HCT116 (cell line): ENCODE measurements at regions not wholly inside any gene's neighbourhood (a gene's known extent, or its start where the extent isn't known, plus 50 kb on each side); places are given as distances from the start of the nearest gene placed in this dataset.

Experiments used
- ATAC-seq: fragments of 200-7000 bp; cut with Tn5 transposase; 2 replicates; pipeline ENCODE4 v1.9.1; 2020; ENCODE audit warnings: mild to moderate bottlenecking, moderate library complexity
- BruUV-seq: library from RNA; stranded (reverse); fragments of 400-500 nt; replicated peaks from 2 replicates; lab custom pipeline; 2021; lab: Mats Ljungman, UMichigan
- CTCF ChIA-PET: fragments of 300-600 bp; sonication (Branson Sonifier 250); formaldehyde crosslinking; loops from one replicate; lab custom pipeline; 2021; ENCODE audit warnings: antibody characterized with exemption; lab: Charles Lee
- POLR2A ChIA-PET: fragments of 300-600, 350-600 bp; sonication (Branson Sonifier 250); formaldehyde crosslinking; loops from one replicate; lab custom pipeline; 2021; ENCODE audit warnings: antibody characterized with exemption; lab: Charles Lee
- RAD21 ChIA-PET, 2 experiments: fragments of 300-600 bp; sonication (Branson Sonifier 250); formaldehyde crosslinking; loops; one replicate each; lab custom pipeline; 2023; ENCODE audit warnings: low total read pairs in 2 of 2; ENCODE audit not compliant: uncharacterized antibody in 2 of 2, unreplicated experiment in 2 of 2, low non-redundant PET in 1 of 2; lab: Charles Lee
- DNase-seq: peaks from one replicate; pipeline ENCODE4 v3.0.0-alpha.2; 2010; ENCODE audit warnings: low read depth, low spot score
- H2AFZ ChIP-seq: fragments of 200-600 bp; shearing (Covaris generic), sonication (generic); 2 replicates; pipeline ENCODE4 v1.6.1; 2017; ENCODE audit warnings: low read depth, mixed run types, mixed read lengths, antibody characterized with exemption, low read length; ENCODE audit not compliant: poor library complexity, severe bottlenecking
- H3K27ac ChIP-seq: 2 replicates; pipeline ENCODE4 v1.5.1; 2012; ENCODE audit warnings: low read depth, low read length
- H3K27me3 ChIP-seq: fragments of 200-600 bp; sonication (generic); 2 replicates; pipeline ENCODE4 v1.6.1; 2016; ENCODE audit warnings: mixed run types, low read length, mixed read lengths; ENCODE audit not compliant: insufficient read depth
- H3K36me3 ChIP-seq, 2 experiments: fragments of 200-500 bp in 1 of 2; fragments of 200-600 bp in 1 of 2; sonication (Bioruptor generic) in 1 of 2; sonication (generic) in 1 of 2; 2 replicates each; pipeline versions ENCODE4 v1.5.1 to v1.6.1; 2014 to 2016; ENCODE audit warnings: low read length in 2 of 2, inconsistent platforms in 1 of 2, mixed read lengths in 1 of 2, mixed run types in 1 of 2; ENCODE audit not compliant: insufficient read depth in 2 of 2, control insufficient read depth in 1 of 2
- H3K4me1 ChIP-seq, 2 experiments: fragments of 200-600 bp in 1 of 2; sonication (generic) in 1 of 2; 2 replicates each; pipeline versions ENCODE4 v1.5.1 to v1.6.1; 2012 to 2017; ENCODE audit warnings: low read length in 2 of 2, inconsistent platforms in 1 of 2, mild to moderate bottlenecking in 1 of 2, mixed read lengths in 1 of 2, mixed run types in 1 of 2, moderate library complexity in 1 of 2; ENCODE audit not compliant: insufficient read depth in 2 of 2, control insufficient read depth in 1 of 2
- H3K4me2 ChIP-seq: fragments of 200-600 bp; sonication (generic); 2 replicates; pipeline ENCODE4 v1.6.1; 2017; ENCODE audit warnings: mixed run types, low read length, mixed read lengths
- H3K4me3 ChIP-seq, 2 experiments: fragments of 200-600 bp in 1 of 2; sonication (generic) in 1 of 2; replicated peaks in 1 of 2; 2 replicates each; pipeline ENCODE4 v1.5.1; 2011 to 2016; ENCODE audit warnings: low read length in 2 of 2, control low read depth in 1 of 2, low read depth in 1 of 2, mild to moderate bottlenecking in 1 of 2, mixed read lengths in 1 of 2, mixed run types in 1 of 2
- H3K79me2 ChIP-seq: fragments of 200-600 bp; sonication (generic); 2 replicates; pipeline ENCODE4 v1.6.1; 2017; ENCODE audit warnings: mild to moderate bottlenecking, mixed run types, low read length, moderate library complexity, mixed read lengths; ENCODE audit not compliant: insufficient read depth
- H3K9ac ChIP-seq: fragments of 200-600 bp; sonication (generic); 2 replicates; pipeline ENCODE4 v1.6.1; 2016; ENCODE audit warnings: low read length, mixed read lengths
- H3K9me2 ChIP-seq: fragments of 200-600 bp; sonication (generic), shearing (Covaris generic); 2 replicates; pipeline ENCODE4 v1.6.1; 2017; ENCODE audit warnings: mixed run types, mild to moderate bottlenecking, moderate library complexity; ENCODE audit not compliant: insufficient read depth
- H3K9me3 ChIP-seq, 2 experiments: fragments of 200-500 bp in 1 of 2; fragments of 200-600 bp in 1 of 2; sonication (Bioruptor generic) in 1 of 2; sonication (generic) in 1 of 2; 2 replicates each; pipeline ENCODE4 v1.6.1; 2014 to 2017; ENCODE audit warnings: low read length in 2 of 2, mixed read lengths in 2 of 2, inconsistent platforms in 1 of 2, low read depth in 1 of 2, mild to moderate bottlenecking in 1 of 2, mixed run types in 1 of 2, moderate library complexity in 1 of 2; ENCODE audit not compliant: control insufficient read depth in 1 of 2, insufficient read depth in 1 of 2
- H4K20me1 ChIP-seq: fragments of 200-600 bp; sonication (generic), shearing (Covaris generic); 2 replicates; pipeline ENCODE4 v1.6.1; 2017; ENCODE audit warnings: mixed run types, mild to moderate bottlenecking, moderate library complexity; ENCODE audit not compliant: insufficient read depth
- CBX3 ChIP-seq: IDR thresholded peaks from 2 replicates; pipeline ENCODE4 v1.6.1; 2012; ENCODE audit warnings: low read depth
- ELF1 ChIP-seq: IDR thresholded peaks from 2 replicates; pipeline ENCODE4 v1.6.1; 2012; ENCODE audit warnings: low read depth, borderline replicate concordance
- EZH2 ChIP-seq: fragments of 200-600 bp; sonication (generic); IDR thresholded peaks from 2 replicates; pipeline ENCODE4 v1.6.1; 2017; ENCODE audit warnings: antibody characterized with exemption, mixed run types
- FOSL1 ChIP-seq: IDR thresholded peaks from 2 replicates; pipeline ENCODE4 v1.6.1; 2012; ENCODE audit warnings: low read depth
- JUND ChIP-seq: IDR thresholded peaks from 2 replicates; pipeline ENCODE4 v1.6.1; 2012
- POLR2A ChIP-seq: IDR thresholded peaks from 2 replicates; pipeline ENCODE4 v1.7.0; 2011; ENCODE audit warnings: borderline replicate concordance; ENCODE audit not compliant: insufficient read depth, insufficient read length; ENCODE audit errors: extremely low read depth
- RAD21 ChIP-seq: IDR thresholded peaks from 2 replicates; pipeline ENCODE4 v1.6.1; 2012; ENCODE audit warnings: low read depth, mild to moderate bottlenecking
- SIN3A ChIP-seq: IDR thresholded peaks from 2 replicates; pipeline ENCODE4 v1.6.1; 2012; ENCODE audit warnings: low read depth
- SRF ChIP-seq: IDR thresholded peaks from 2 replicates; pipeline ENCODE4 v1.6.1; 2012; ENCODE audit warnings: low read depth
- ZFX ChIP-seq: fragments of 450-650 bp; IDR thresholded peaks from 2 replicates; pipeline ENCODE4 v1.6.1; 2017
- intact Hi-C: fragments of 100-400 bp; cut with micrococcal nuclease; formaldehyde crosslinking; loops from 2 replicates; pipeline ENCODE4 v1.10.0; 2022
- TF ChIP-seq, protein P1 (sequence below): IDR thresholded peaks from 2 replicates; pipeline ENCODE4 v1.6.1; 2011; ENCODE audit warnings: mild to moderate bottlenecking, low read length, moderate library complexity; ENCODE audit not compliant: insufficient replicate concordance; ENCODE audit errors: extremely low read depth
- TF ChIP-seq, protein P2 (sequence below): IDR thresholded peaks from 2 replicates; pipeline ENCODE4 v1.6.1; 2012
- TF ChIP-seq, protein P3 (sequence below), 3 experiments: fragments of 200-600 bp in 1 of 3; sonication (generic) in 1 of 3; IDR thresholded peaks in 2 of 3; conservative IDR thresholded peaks in 1 of 3; 2 replicates each; pipeline ENCODE4 v1.5.1; 2012 to 2017; ENCODE audit warnings: low read depth in 2 of 3, low read length in 2 of 3, antibody characterized with exemption in 1 of 3, borderline replicate concordance in 1 of 3, control low read depth in 1 of 3, mild to moderate bottlenecking in 1 of 3, mixed read lengths in 1 of 3, mixed run types in 1 of 3, moderate library complexity in 1 of 3; ENCODE audit not compliant: insufficient read depth in 1 of 3

GRCh38 chr9:115443890-115444289 is 325.9 kb upstream of the TNC start:
- Histone ChIP-seq H3K9me2 (no peaks in the 10 kb centered on the region), H3K4me3 (no peak overlapping the region), H2AFZ (no peak overlapping the region), H3K9ac (no peak overlapping the region), H4K20me1 (no peaks in the 10 kb centered on the region), H3K36me3 (no peaks in the 10 kb centered on the region), H3K79me2 (no peaks in the 10 kb centered on the region), H3K27me3 (no peaks in the 10 kb centered on the region), H3K27ac (no peak overlapping the region), H3K9me3 (no peaks in the 10 kb centered on the region)
- POLR2A ChIA-PET, result no interaction called here
- intact Hi-C loops, result no loop called here
- no TSS peak for BruUV-seq
- RAD21 ChIA-PET, result no interaction called here
- ATAC-seq (no peak), DNase-seq (no peak)
- CTCF ChIA-PET, result no interaction called here
- TF ChIP-seq CBX3 (no peak), SIN3A (no peak), POLR2A (no peak), EZH2 (no peak), FOSL1 (no peak), JUND (no peak), RAD21 (no peak), ELF1 (no peak), ZFX (no peak), SRF (no peak)
- TF ChIP-seq, protein P1, sequence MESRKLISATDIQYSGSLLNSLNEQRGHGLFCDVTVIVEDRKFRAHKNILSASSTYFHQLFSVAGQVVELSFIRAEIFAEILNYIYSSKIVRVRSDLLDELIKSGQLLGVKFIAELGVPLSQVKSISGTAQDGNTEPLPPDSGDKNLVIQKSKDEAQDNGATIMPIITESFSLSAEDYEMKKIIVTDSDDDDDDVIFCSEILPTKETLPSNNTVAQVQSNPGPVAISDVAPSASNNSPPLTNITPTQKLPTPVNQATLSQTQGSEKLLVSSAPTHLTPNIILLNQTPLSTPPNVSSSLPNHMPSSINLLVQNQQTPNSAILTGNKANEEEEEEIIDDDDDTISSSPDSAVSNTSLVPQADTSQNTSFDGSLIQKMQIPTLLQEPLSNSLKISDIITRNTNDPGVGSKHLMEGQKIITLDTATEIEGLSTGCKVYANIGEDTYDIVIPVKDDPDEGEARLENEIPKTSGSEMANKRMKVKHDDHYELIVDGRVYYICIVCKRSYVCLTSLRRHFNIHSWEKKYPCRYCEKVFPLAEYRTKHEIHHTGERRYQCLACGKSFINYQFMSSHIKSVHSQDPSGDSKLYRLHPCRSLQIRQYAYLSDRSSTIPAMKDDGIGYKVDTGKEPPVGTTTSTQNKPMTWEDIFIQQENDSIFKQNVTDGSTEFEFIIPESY, result no peak
- TF ChIP-seq, protein P2, sequence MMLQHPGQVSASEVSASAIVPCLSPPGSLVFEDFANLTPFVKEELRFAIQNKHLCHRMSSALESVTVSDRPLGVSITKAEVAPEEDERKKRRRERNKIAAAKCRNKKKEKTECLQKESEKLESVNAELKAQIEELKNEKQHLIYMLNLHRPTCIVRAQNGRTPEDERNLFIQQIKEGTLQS, result no peak
- TF ChIP-seq, protein P3, sequence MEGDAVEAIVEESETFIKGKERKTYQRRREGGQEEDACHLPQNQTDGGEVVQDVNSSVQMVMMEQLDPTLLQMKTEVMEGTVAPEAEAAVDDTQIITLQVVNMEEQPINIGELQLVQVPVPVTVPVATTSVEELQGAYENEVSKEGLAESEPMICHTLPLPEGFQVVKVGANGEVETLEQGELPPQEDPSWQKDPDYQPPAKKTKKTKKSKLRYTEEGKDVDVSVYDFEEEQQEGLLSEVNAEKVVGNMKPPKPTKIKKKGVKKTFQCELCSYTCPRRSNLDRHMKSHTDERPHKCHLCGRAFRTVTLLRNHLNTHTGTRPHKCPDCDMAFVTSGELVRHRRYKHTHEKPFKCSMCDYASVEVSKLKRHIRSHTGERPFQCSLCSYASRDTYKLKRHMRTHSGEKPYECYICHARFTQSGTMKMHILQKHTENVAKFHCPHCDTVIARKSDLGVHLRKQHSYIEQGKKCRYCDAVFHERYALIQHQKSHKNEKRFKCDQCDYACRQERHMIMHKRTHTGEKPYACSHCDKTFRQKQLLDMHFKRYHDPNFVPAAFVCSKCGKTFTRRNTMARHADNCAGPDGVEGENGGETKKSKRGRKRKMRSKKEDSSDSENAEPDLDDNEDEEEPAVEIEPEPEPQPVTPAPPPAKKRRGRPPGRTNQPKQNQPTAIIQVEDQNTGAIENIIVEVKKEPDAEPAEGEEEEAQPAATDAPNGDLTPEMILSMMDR (IDR thresholded peaks at IDR 0.05 in 2 of 3, conservative IDR thresholded peaks at IDR 0.05 in 1 of 3; ENCODE audit: borderline replicate concordance in 1 of 3, insufficient read depth in 1 of 3, low read depth in 2 of 3, low read length in 2 of 3), result no peak
- TF ChIP-seq, all 23 proteins: peak for 0
- H3K4me2 ChIP-seq, result no peak overlapping the region
- no peaks in the 10 kb centered on the region for H3K4me1 ChIP-seq
